HTR-8/SVneo (cell line): ENCODE measurements at regions not wholly inside any gene's neighbourhood (a gene's known extent, or its start where the extent isn't known, plus 50 kb on each side); places are given as distances from the start of the nearest gene placed in this dataset.

Experiments
- DNase-seq: peaks from one replicate; pipeline ENCODE4 v3.0.0; 2011; ENCODE audit warnings: low spot score, mixed read lengths; ENCODE audit not compliant: insufficient read length
- FAIRE-seq: peaks from 2 replicates; lab custom pipeline; 2011; peaks lifted over from hg19 to GRCh38; lab: Jason Lieb, UNC

- DNase-seq (no peak), FAIRE-seq (no peak)
These were observed 170.1 kb upstream of the ZNF536 start for GRCh38 chr19:30202060-30202600.

DNA sequence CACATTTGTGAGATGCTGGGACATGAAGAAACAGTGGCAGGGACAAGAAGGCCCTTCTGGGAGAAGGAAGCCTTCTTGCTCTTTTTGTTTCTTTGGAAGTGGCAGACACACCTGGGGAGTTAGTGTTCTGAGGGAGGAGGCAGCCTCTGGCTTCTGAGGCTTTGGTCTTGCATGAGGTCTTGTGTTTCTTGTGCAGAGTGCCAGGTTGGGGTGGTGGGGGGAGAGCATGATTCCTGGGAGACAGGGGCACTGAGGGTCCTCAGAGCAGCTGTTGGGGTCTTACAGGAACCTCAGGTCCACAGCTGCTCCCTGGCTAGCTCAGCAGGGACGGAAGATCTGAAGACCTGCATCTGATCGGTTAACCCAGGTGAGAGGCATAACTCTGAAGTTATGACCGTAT, 167.5 kb upstream of the ZNF536 start:
- DNase-seq (no peak), FAIRE-seq (no peak)

DNA sequence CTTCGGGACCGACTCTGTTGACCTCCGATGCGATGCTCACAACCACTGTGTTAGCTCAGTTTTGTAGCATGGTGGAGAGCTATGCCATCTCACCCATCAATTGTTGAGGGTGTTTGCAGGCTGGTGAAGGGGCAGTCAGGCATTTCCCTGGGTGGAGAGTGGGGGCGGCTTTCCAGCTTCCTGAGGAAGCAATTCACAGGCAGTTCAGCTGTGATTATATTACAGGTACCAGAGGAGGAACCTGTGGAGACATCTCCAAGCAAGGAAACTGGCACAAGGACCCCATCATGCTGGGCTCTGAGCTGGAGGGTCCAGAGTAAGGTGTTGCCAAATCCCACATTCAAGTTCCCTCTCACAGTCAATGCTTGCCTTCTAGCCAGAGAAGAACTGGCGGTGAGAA, 166.0 kb upstream of the ZNF536 start:
- no peak for DNase-seq
- FAIRE-seq, result no peak

DNA sequence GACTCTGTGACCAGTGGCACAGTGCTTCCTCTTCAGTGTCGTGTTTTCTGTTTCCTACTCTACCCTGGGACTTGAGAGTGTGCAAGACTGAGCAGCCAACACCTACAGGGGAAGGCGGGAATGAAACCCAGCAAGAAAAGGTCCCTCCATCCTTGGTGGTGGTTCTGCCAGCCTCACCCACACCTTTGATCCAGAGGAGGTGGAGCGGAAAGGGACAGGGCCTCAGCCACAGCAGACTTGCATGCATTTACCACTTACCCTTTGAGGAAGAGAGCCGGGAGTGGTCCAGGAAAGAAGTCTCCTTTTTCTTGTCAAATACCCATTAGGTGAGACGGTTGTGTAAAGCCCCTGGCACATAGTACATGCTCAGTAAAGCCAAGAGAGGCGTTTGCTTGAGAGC, 164.8 kb upstream of the ZNF536 start:
- DNase-seq (no peak), FAIRE-seq (no peak)

DNA sequence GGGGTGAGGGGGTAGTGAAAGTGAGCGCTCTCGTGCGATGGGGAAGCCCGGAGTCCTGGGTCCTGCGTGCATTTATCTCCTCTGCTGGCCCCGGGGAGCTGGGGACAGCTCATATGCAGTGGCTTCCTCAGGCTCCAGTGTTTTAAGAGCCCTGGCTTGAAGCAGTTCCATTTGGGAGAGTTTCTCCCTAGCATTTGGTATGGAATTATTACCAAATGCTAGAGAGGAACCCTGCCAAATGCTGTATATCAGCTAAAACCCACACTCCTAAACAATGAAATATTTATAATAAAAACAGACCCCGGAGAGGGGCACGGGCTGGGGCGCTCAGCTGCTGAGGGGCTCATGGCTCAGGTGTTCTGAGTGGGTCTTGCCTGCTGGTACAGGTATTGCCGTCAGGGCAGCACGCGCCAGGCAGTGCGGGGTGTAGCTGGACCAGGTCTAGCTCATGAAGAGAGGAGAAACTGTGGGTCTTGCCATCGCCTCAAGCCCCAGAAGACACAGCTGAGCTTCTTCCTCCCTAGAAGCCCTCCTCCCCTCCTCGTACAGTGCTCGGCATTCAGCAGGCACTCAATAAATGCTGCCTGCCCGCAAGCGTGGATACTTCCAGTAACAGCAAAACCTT, 163.6 kb upstream of the ZNF536 start:
- FAIRE-seq, result no peak
- DNase-seq, result no peak

GRCh38 chr19:30209617-30210600, 162.3 kb upstream of the ZNF536 start:
- FAIRE-seq (no peak), DNase-seq (no peak)

DNA sequence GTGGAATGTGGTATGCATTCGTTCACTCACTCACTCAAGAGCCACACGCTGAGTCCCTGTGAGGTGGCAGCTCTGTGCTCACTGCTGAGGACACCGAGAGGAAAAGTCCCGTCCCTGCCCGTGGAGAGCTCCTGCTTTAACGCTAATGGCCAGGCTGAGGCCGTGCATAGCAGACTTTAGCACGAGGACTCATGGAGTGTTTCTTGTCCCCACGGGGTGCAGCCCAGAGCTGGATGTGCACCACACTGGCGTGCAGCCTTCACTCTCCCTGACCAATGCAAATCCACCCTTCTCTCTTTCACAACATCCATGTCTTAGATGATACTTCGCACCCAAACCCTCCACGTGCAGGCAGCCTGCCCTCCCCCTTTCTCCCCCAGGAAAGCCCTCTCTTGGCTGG, 159.6 kb upstream of the ZNF536 start:
- DNase-seq, result no peak
- FAIRE-seq, result no peak

GRCh38 chr19:30214651-30215051, 157.5 kb upstream of the ZNF536 start:
- FAIRE-seq, result no peak

DNA sequence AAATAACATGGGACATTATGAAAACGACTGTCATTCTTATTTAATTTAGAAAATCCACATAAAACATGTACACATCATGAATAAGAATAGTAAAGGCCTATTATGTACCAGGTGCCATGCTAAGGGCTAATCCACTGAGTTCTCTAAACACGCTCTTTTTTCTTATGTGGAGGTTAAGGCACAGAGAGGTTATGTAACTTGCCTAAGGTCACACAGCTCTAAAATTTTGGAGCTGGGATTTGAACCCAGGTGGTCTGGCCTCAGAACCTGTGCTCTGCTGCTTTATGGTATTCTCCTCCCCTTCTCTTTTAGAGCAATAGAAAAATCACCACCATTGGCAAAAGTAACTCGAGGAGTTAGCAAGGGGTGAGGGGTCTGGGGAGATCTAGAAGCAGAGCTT, 156.9 kb upstream of the ZNF536 start:
- no peak for FAIRE-seq
- no peak for DNase-seq

More at GRCh38 chr19:30214651-30215051, 157.5 kb upstream of the ZNF536 start:
- DNase-seq, result no peak

- DNase-seq, result no peak
- no peak for FAIRE-seq
These were observed 155.7 kb upstream of the ZNF536 start for GRCh38 chr19:30216453-30216852.

GRCh38 chr19:30217461-30217860, 154.7 kb upstream of the ZNF536 start:
- FAIRE-seq (no peak), DNase-seq (no peak)

DNA sequence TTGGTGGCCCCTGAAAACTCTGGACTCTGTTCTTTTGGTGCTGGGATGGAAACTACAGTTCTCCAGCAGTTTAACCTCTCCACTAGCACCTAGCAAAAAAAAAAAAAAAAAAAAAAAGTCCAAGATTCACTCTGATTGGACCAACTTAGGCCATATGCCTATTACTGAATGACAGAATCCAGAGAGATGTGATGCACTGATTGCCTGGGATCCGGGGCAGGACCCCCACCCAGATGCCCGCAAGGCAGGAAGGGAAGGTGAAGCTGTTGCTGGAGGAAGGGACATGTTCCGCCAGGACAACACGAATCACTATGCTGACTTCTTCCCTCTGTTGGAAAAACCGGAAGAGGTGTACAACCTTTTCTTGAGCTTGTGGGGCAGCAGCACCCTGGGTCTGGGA, 152.5 kb upstream of the ZNF536 start:
- DNase-seq (no peak), FAIRE-seq (no peak)

DNA sequence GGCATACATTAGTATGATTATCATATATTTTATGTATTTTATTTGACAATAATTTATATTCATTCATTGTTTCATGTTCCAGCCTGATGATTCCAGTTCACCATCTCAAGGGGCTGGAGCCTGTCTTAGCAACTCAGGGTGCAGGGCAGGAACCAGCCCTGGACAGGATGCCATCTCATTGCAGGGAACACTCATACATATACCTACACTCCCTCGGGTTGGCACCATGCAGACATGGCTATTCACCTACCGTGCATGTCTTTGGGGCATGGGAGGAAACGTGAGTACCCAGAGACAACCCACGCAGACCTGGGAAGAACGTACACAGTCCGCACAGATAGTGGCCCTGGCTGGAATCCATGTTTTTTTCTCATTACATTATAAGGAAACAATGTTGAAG, 151.0 kb upstream of the ZNF536 start:
- DNase-seq (no peak), FAIRE-seq (no peak)

GRCh38 chr19:30222428-30222873, 149.7 kb upstream of the ZNF536 start:
- DNase-seq, result no peak
- FAIRE-seq, result no peak

DNA sequence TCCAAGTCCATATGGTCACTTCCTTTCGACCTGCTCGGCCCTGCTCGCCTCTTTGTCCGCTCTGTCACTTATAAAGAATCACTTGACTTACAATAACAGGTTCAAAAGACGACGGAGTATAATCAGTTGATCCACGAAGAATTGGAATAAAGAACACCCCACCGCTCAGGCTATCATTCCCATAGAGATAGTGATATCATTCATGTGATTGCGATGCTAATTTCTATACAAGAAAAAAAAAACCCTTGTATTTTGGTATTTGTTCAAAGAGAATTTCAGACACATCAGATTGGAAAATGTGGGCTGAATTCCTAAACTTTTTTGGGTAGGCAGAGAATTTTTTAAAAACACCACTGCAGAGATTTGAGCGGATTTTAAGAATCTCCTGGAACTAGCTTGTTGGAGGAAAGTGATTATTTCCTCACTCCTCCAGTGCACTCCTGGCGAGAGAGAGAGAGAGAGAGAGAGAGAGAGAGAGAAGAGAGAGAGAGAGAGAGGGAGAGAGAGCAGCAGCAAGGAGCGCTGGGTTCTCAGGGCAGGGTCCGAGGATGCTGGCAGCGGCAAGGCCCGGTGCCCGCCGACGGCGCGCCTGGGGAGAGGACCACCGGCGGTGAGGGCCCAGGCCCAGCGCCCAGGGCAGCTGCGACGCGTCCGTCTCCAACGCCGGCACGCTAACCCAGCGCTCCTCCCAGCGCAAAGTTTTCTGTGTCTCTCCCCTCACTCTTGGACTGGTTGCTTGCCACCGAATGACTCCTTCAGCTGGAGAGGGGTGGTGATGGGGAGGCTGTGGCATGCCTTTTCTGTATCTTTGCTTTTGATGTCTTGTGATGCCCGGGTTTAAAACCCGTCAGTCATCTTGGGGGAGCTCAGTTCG, 149.0 kb upstream of the ZNF536 start:
- DNase-seq, result no peak
- FAIRE-seq, result no peak

DNA sequence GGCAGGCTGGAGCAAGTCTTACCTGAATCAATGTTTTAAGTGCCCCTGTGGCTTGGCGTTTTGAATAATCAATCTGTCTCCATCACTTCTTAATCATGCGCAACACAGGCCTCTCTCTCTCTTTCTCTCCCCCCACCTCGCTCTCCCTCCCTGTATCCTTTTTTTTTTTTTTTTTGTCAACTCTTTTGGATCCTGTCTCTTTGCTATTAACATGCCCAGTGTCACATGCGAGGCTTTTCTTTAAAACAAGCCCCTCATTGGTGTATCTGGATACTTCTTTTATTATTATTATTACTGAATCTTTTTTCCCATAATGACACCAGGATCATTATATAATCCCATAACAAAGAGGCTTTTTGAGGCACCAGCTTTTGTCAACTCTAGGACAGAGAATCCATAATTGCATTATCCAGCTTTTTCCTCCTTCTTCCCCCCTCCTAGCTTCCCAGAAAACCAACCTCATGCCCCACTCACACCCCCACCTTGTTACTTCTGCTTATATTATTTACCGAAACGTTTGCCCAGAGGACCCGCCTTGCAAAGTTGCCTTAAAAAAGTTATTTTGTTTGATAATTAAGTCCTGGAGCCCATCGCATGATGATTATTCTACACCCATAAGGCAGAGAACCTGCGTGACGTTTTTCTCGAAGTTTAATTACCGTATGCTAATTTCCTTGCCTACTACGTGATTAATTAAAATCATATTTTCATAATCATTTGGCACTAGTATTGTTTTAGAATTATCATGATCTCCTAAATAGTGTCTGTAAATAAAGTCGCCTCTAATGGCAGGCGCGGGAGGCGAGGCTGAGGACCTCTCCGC, 148.1 kb upstream of the ZNF536 start:
- FAIRE-seq (no peak), DNase-seq (no peak)

- FAIRE-seq (no peak), DNase-seq (no peak)
These were observed 147.2 kb upstream of the ZNF536 start for GRCh38 chr19:30224689-30225606.

DNA sequence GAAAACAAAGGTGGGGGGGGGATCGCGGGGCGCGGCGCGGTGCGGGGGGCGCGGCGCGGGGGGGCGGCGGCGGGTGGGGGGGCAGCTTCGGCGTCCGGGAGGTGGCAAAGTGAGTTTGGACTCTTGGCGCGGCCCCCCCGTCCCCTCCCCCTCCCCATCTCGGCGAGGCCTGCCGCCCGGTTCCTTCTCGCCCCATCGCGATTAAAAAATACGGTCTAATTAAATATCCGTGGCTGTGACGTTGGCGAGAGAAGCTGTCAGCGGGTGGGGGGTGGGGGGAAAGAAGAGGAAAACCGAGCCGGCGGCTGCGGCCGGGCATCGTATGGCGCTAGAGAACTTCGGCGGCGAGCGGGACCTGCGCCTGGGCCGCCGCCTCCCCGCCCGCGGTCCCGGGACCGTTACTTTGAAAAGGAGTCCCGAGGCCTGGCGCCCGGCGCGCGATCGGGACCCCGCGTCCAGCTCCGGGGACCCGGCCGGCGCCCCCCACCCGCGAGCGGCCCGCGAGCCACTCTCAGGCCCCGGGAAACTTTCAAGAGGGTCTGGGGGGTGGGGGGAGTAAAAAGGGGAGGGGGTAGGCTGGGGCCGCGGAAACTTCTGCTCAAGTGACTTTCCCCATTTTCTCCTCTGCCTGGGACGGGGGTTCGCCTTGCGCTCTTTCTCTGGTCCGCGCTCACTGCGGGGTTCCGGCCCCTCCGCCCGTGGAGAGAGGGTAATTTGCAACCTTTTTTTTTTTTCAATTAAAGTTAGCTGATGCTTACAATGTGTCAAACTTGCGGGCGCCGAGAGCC, 146.3 kb upstream of the ZNF536 start:
- DNase-seq (no peak), FAIRE-seq (no peak)
